ENCODE measurements at regions not wholly inside any gene's neighbourhood (a gene's known extent, or its start where the extent isn't known, plus 50 kb on each side); places are given as distances from the start of the nearest gene placed in this dataset.
"Not testable (repeated sequence)": the region's sequence is repeated elsewhere in the genome, so short reads cannot be mapped to it uniquely, and the experiment has no call there.

- H4K20me1 ChIP-seq (ENCODE audit: insufficient read depth, low read depth, low read length): no peaks in the 10 kb centered on the region
- H3K9ac ChIP-seq (ENCODE audit: low read length): no peak overlapping the region
- H3K9me3 ChIP-seq (ENCODE audit: low read length): no peaks in the 10 kb centered on the region
- no peak overlapping the region for H3K4me3 ChIP-seq (ENCODE audit: low read length)
- H3K9me2 ChIP-seq (replicated peaks; ENCODE audit: insufficient read depth, low read length): no peaks in the 10 kb centered on the region
- H3K27me3 ChIP-seq (ENCODE audit: low read length): peaks cover 3% of the 10 kb centered on the region; the same call in 1 of the 2 replicates
- no peak for DNase-seq
- H3K79me2 ChIP-seq (ENCODE audit: low read length): no peaks in the 10 kb centered on the region
- H3K4me1 ChIP-seq (ENCODE audit: low read length): peaks cover 4% of the 10 kb centered on the region
- no peaks in the 10 kb centered on the region for H3K36me3 ChIP-seq (ENCODE audit: insufficient read depth, low read length)
- no peak overlapping the region for H3K27ac ChIP-seq (ENCODE audit: low read length)
- no peak overlapping the region for H2AFZ ChIP-seq (ENCODE audit: low read length)
- no peak overlapping the region for H3K4me2 ChIP-seq (ENCODE audit: low read depth, low read length, poor library complexity, severe bottlenecking)
These were observed 583.7 kb downstream of the EPM2A start for GRCh38 chr6:145151624-145152023.

GRCh38 chr6:145153495-145153894 lies 581.8 kb downstream of the EPM2A start:
- H3K27ac ChIP-seq (ENCODE audit: low read length): no peak overlapping the region
- no peak overlapping the region for H3K4me3 ChIP-seq (ENCODE audit: low read length)

GRCh38 chr6:145155411-145155810 lies 579.9 kb downstream of the EPM2A start:
- Histone ChIP-seq H3K36me3 (ENCODE audit: insufficient read depth, low read length) (no peaks in the 10 kb centered on the region), H3K9me3 (ENCODE audit: low read length) (no peaks in the 10 kb centered on the region), H3K4me3 (ENCODE audit: low read length) (no peak overlapping the region), H3K4me1 (ENCODE audit: low read length) (no peaks in the 10 kb centered on the region), H3K27ac (ENCODE audit: low read length) (no peak overlapping the region), H3K27me3 (ENCODE audit: low read length) (no peaks in the 10 kb centered on the region), H3K4me2 (ENCODE audit: low read depth, low read length, poor library complexity, severe bottlenecking) (no peak overlapping the region), H3K79me2 (ENCODE audit: low read length) (no peaks in the 10 kb centered on the region), H4K20me1 (ENCODE audit: insufficient read depth, low read depth, low read length) (no peaks in the 10 kb centered on the region), H3K9me2 (replicated peaks; ENCODE audit: insufficient read depth, low read length) (no peaks in the 10 kb centered on the region), H2AFZ (ENCODE audit: low read length) (no peak overlapping the region), H3K9ac (ENCODE audit: low read length) (no peak overlapping the region)
- DNase-seq: no peak

More at GRCh38 chr6:145153495-145153894, 581.8 kb downstream of the EPM2A start:
- no peaks in the 10 kb centered on the region for H3K79me2 ChIP-seq (ENCODE audit: low read length)
- no peaks in the 10 kb centered on the region for H3K9me3 ChIP-seq (ENCODE audit: low read length)
- peaks cover 3% of the 10 kb centered on the region for H3K4me1 ChIP-seq (ENCODE audit: low read length)
- no peak for DNase-seq
- H3K9ac ChIP-seq (ENCODE audit: low read length): no peak overlapping the region
- H3K36me3 ChIP-seq (ENCODE audit: insufficient read depth, low read length): no peaks in the 10 kb centered on the region
- no peaks in the 10 kb centered on the region for H4K20me1 ChIP-seq (ENCODE audit: insufficient read depth, low read depth, low read length)
- no peaks in the 10 kb centered on the region for H3K9me2 ChIP-seq (replicated peaks; ENCODE audit: insufficient read depth, low read length)
- H3K4me2 ChIP-seq (ENCODE audit: low read depth, low read length, poor library complexity, severe bottlenecking): no peak overlapping the region
- peaks cover 3% of the 10 kb centered on the region; the same call in 1 of the 2 replicates for H3K27me3 ChIP-seq (ENCODE audit: low read length)
- no peak overlapping the region for H2AFZ ChIP-seq (ENCODE audit: low read length)

GRCh38 chr6:145155873-145156782 lies 579.2 kb downstream of the EPM2A start:
- Histone ChIP-seq H3K27me3 (ENCODE audit: low read length) (no peaks in the 10 kb centered on the region), H3K9me3 (ENCODE audit: low read length) (no peaks in the 10 kb centered on the region), H3K4me3 (ENCODE audit: low read length) (no peak overlapping the region), H2AFZ (ENCODE audit: low read length) (no peak overlapping the region), H3K27ac (ENCODE audit: low read length) (no peak overlapping the region), H3K4me1 (ENCODE audit: low read length) (no peaks in the 10 kb centered on the region), H3K79me2 (ENCODE audit: low read length) (no peaks in the 10 kb centered on the region), H3K4me2 (ENCODE audit: low read depth, low read length, poor library complexity, severe bottlenecking) (no peak overlapping the region), H3K36me3 (ENCODE audit: insufficient read depth, low read length) (no peaks in the 10 kb centered on the region), H3K9ac (ENCODE audit: low read length) (no peak overlapping the region), H3K9me2 (replicated peaks; ENCODE audit: insufficient read depth, low read length) (no peaks in the 10 kb centered on the region), H4K20me1 (ENCODE audit: insufficient read depth, low read depth, low read length) (no peaks in the 10 kb centered on the region)
- DNase-seq: no peak

GRCh38 chr6:145158636-145159035 lies 576.7 kb downstream of the EPM2A start:
- H3K9ac ChIP-seq (ENCODE audit: low read length); H3K4me3 ChIP-seq (ENCODE audit: low read length); H3K27me3 ChIP-seq (ENCODE audit: low read length); H3K9me2 ChIP-seq (replicated peaks; ENCODE audit: insufficient read depth, low read length); H3K79me2 ChIP-seq (ENCODE audit: low read length); H3K4me1 ChIP-seq (ENCODE audit: low read length); H3K4me2 ChIP-seq (ENCODE audit: low read depth, low read length, poor library complexity, severe bottlenecking); H3K27ac ChIP-seq (ENCODE audit: low read length); H3K9me3 ChIP-seq (ENCODE audit: low read length); H2AFZ ChIP-seq (ENCODE audit: low read length); H3K36me3 ChIP-seq (ENCODE audit: insufficient read depth, low read length); H4K20me1 ChIP-seq (ENCODE audit: insufficient read depth, low read depth, low read length); DNase-seq: not testable (repeated sequence)

- H3K36me3 ChIP-seq (ENCODE audit: insufficient read depth, low read length): no peaks in the 10 kb centered on the region
- no peaks in the 10 kb centered on the region for H3K9me3 ChIP-seq (ENCODE audit: low read length)
- no peak overlapping the region for H3K4me3 ChIP-seq (ENCODE audit: low read length)
- no peak overlapping the region for H2AFZ ChIP-seq (ENCODE audit: low read length)
- no peaks in the 10 kb centered on the region for H3K79me2 ChIP-seq (ENCODE audit: low read length)
- no peak overlapping the region for H3K4me2 ChIP-seq (ENCODE audit: low read depth, low read length, poor library complexity, severe bottlenecking)
- no peaks in the 10 kb centered on the region for H4K20me1 ChIP-seq (ENCODE audit: insufficient read depth, low read depth, low read length)
- no peaks in the 10 kb centered on the region for H3K4me1 ChIP-seq (ENCODE audit: low read length)
- DNase-seq: no peak
- no peak overlapping the region for H3K27ac ChIP-seq (ENCODE audit: low read length)
- no peak overlapping the region for H3K9ac ChIP-seq (ENCODE audit: low read length)
- H3K27me3 ChIP-seq (ENCODE audit: low read length): no peaks in the 10 kb centered on the region
- no peaks in the 10 kb centered on the region for H3K9me2 ChIP-seq (replicated peaks; ENCODE audit: insufficient read depth, low read length)
These were observed 575.4 kb downstream of the EPM2A start for GRCh38 chr6:145159921-145160320.

GRCh38 chr6:145161501-145161900 lies 573.8 kb downstream of the EPM2A start:
- Histone ChIP-seq H3K9me2 (replicated peaks; ENCODE audit: insufficient read depth, low read length) (no peaks in the 10 kb centered on the region), H2AFZ (ENCODE audit: low read length) (no peak overlapping the region), H3K4me3 (ENCODE audit: low read length) (no peak overlapping the region), H3K27me3 (ENCODE audit: low read length) (no peaks in the 10 kb centered on the region), H3K4me1 (ENCODE audit: low read length) (no peaks in the 10 kb centered on the region), H3K4me2 (ENCODE audit: low read depth, low read length, poor library complexity, severe bottlenecking) (no peak overlapping the region), H3K9ac (ENCODE audit: low read length) (no peak overlapping the region), H4K20me1 (ENCODE audit: insufficient read depth, low read depth, low read length) (no peaks in the 10 kb centered on the region), H3K79me2 (ENCODE audit: low read length) (no peaks in the 10 kb centered on the region), H3K9me3 (ENCODE audit: low read length) (no peaks in the 10 kb centered on the region), H3K36me3 (ENCODE audit: insufficient read depth, low read length) (no peaks in the 10 kb centered on the region), H3K27ac (ENCODE audit: low read length) (no peak overlapping the region)
- no peak for DNase-seq

GRCh38 chr6:145169726-145170224 lies 565.5 kb downstream of the EPM2A start:
- no peaks in the 10 kb centered on the region for H3K79me2 ChIP-seq (ENCODE audit: low read length)
- no peaks in the 10 kb centered on the region for H3K4me1 ChIP-seq (ENCODE audit: low read length)
- H2AFZ ChIP-seq (ENCODE audit: low read length): no peak overlapping the region
- no peaks in the 10 kb centered on the region for H3K27me3 ChIP-seq (ENCODE audit: low read length)
- no peak overlapping the region for H3K4me3 ChIP-seq (ENCODE audit: low read length)
- H3K9ac ChIP-seq (ENCODE audit: low read length): no peak overlapping the region
- no peak overlapping the region for H3K4me2 ChIP-seq (ENCODE audit: low read depth, low read length, poor library complexity, severe bottlenecking)
- no peaks in the 10 kb centered on the region for H4K20me1 ChIP-seq (ENCODE audit: insufficient read depth, low read depth, low read length)
- no peaks in the 10 kb centered on the region for H3K9me3 ChIP-seq (ENCODE audit: low read length)
- H3K36me3 ChIP-seq (ENCODE audit: insufficient read depth, low read length): no peaks in the 10 kb centered on the region
- H3K9me2 ChIP-seq (replicated peaks; ENCODE audit: insufficient read depth, low read length): no peaks in the 10 kb centered on the region
- no peak for DNase-seq
- no peak overlapping the region for H3K27ac ChIP-seq (ENCODE audit: low read length)
